Amniotic stem cell (primary cell): ENCODE measurements at regions not wholly inside any gene's neighbourhood (a gene's known extent, or its start where the extent isn't known, plus 50 kb on each side); places are given as distances from the start of the nearest gene placed in this dataset.

Experiments
- DNase-seq: peaks from one replicate; lab custom pipeline; 2025; lab: John Stamatoyannopoulos, UW

- DNase-seq, result no peak
Observed at GRCh38 chr1:227450489-227450888, 112.9 kb upstream of the ZNF678 start.

GRCh38 chr1:227449741-227450441 lies 113.5 kb upstream of the ZNF678 start:
- DNase-seq, result no peak

- no peak for DNase-seq
Observed at GRCh38 chr1:227449051-227449450, 114.3 kb upstream of the ZNF678 start.

DNA sequence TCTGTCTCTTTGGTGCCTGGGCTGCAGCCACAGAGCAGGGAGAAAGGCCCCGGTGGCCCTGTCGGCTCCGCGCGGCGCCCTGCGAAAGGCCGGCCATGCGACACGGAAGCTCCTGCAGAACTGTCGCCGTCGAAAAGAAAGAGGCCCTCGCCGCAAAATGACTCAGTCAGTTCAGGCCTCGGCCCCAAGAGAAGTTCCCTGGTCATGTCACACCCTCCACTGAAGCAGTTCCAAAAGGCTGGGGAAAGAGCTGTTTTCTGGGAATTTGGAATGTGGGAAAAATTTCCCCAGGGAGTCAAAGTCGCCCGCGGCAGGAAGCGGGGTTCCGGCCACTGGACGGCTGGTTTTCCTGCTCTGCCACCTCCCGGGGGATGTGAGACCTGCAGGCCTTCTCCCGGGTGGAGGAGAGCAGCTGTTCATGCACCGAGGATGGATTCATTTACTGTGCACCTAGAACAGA lies 115.8 kb upstream of the ZNF678 start:
- no peak for DNase-seq

DNA sequence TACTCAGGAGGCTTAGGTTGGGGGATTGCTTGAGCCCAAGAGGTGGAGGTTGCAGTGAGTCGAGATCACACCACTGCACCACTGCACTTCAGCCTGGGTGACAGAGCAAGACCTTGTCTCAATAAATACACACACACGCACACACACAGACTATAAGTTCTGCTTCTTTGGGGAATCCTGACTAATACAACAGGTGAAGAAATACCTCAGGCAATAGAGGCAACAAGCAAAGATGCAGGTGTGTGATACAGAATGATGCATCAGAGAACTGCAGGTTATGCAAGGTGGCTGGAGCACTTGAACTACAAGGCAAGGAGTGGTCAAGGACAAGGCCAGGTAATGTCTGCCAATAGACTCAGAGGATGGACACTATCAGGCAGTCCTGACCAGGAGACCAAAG lies 117.6 kb upstream of the ZNF678 start:
- no peak for DNase-seq

DNA sequence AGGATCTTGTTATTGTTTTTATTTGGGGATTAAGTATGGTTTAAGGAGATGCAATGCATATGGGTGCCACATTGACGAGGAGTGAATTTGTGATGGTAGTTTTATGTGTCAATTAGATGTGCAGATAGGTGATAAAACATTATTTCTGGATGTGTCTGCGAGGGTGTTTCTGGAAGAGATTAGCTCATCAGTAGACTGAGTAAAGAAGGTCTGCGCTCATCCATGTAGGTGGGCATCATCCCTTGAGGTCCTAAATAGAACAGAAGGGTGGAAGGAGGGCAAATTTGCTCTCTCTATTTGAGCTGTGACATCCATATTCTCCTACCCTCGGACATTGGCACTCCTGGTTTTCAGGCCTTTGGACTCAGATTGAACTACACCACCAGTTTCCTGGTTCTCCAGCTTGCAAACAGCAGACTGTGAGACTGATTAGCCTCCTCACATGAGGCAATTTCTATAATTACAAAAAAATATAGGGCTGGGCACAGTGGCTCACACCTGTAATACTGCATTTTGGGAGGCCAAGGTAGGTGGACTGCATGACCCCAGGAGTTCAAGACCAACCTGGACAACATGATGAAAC lies 118.2 kb upstream of the ZNF678 start:
- no peak for DNase-seq

GRCh38 chr1:227440182-227440581 lies 121.9 kb upstream of the CDC42BPA start:
- no peak for DNase-seq

DNA sequence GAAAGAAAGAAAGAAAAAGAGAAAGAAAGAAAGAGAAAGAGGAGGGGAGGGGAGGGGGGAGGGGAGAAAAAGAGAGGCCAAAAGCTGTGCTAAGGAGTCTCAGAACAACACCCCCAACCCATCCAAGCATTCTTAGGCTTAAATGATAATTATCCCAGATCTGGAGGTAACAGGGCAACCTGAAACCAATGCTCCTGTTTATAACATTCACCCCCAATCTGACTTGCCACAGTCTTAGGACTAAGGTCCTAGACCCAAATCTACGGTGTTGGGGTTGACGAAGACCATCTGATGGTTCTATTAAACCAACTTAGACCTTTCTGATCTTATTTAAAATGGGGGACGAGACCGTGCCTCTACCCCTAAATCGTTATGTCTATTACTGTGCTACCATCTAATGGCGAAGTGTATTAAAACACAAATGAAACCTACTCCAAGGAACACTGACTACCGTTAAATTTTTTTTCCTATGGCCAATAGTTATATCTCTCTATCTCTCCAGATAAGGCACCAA lies 119.3 kb upstream of the CDC42BPA start:
- no peak for DNase-seq

- no peak for DNase-seq
Observed at GRCh38 chr1:227434808-227435444, 116.6 kb upstream of the CDC42BPA start.

- no peak for DNase-seq
Observed at GRCh38 chr1:227433663-227434341, 115.5 kb upstream of the CDC42BPA start.

DNA sequence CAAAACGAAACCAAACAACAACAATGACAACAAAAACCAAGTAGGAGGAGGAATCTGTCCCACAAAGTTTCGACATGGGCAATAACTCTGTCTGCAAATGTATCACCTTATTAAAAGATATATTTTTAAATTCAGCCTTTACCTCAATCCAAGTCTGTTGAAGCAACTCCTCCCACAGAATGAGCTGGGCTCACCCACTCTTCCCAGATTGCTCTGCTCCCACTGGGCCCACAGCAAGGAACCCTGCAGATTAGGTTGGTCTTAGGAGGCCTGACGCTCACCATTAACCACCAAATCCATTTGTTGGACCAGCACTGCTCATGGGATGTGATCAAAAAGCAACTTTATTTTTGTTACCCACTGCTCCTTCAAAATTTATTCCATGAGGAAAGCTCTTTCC lies 114.7 kb upstream of the CDC42BPA start:
- DNase-seq, result no peak

GRCh38 chr1:227432181-227432535 lies 113.9 kb upstream of the CDC42BPA start:
- no peak for DNase-seq

DNA sequence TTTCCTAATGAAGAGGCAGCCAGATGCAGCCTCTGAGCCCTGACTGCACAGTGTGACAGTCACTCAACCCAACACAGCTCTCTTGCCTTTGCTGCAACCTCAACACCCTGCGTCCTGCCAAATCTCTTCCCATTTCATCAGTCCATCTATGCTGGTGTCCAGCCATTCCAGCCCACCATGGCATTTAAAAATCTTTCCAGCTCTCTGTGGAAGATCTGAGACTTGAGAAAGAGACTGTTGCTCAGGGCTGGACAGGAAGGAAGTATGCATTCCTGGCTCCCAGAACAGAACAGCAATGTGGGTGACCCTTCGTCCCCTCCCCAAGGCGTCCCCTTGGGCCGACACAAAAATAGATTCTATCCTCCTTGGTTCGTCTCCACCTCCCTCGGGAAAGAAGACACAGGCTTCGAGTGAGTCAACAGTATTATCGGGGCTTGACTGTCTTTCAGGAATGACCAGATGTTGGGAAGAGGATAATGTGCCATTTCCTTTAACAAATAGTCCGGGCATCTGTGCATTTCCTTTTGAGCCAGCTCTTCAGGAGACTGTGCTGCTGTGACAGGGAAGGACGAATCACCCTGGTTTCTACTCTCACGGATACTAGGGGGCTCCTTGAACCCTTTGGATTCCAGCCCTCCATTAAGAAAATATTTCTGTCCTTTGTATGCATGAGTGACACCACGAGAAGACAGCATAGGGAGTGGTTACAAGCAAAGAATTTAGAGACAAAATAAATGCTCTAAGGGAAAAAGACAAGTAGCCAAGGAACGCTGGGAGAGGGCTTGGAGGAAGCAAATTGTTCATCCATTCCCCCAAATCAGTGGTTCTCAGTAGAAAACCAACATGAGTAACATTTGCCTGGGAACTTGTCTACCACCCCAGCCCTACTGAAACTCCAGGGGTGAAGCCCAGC lies 111.4 kb upstream of the CDC42BPA start:
- DNase-seq, result no peak

DNA sequence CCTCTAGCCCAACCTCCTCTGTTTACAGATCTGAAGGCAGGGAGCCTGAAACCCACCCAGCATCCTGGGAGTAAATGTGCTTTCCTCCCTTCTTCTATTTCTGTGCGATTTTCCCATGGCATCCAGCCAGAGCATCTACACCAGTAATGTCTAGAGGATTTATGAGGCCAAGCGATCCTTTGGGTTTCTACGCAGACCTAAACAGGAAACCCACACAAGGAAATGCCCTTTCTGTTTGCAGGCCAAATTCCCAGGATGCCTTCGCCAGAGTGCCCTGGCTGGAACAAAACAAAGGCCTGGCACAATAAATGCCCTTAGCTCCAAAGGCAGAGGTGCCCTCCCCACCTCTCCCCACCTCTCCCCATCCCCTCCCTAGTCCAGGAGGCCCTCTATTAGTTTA lies 110.5 kb upstream of the CDC42BPA start:
- no peak for DNase-seq

DNA sequence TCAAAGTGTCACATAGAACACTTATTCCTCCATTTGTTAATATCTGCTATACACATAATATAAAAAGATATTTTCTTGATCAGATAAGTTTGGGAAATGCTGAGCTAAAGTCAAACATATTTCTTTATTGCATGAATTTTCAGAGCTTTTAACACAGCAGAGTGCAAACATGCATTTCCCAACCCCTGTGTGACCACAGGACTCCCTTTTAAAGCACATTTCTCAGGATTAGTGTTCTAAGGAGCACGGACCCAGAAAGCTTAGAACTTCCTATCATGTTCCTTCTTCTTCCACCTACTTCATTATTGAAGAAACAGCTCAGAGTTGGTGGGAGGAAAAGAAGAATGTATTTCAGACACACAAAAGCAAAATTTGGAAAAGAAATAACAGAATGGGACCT lies 109.1 kb upstream of the CDC42BPA start:
- no peak for DNase-seq

GRCh38 chr1:227424953-227425352 lies 106.7 kb upstream of the CDC42BPA start:
- no peak for DNase-seq

DNA sequence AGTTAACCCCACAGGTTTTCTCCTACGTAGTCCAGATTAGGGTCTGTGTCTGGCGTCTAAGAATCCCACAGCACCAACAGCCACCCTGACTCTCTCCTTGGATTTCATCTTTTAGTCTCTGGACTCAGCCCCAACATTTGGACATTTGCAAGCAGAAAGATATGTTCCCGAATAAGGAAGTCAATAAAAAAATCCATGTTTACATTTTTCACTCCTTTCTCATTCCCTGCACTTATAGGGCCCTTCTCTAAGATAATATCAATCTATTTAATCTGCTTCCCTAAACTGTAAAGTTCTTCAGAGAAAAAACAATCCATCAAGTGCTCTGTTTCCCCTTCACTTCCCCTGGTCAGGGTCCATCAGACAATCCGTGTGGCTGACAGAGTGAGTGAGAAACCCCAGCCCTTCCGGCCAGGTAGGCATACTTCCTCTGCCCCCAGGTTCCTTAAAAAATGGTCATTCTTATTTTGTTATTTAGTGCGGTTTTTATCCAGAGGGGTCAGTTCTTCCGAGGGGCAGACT lies 105.9 kb upstream of the CDC42BPA start:
- no peak for DNase-seq

DNA sequence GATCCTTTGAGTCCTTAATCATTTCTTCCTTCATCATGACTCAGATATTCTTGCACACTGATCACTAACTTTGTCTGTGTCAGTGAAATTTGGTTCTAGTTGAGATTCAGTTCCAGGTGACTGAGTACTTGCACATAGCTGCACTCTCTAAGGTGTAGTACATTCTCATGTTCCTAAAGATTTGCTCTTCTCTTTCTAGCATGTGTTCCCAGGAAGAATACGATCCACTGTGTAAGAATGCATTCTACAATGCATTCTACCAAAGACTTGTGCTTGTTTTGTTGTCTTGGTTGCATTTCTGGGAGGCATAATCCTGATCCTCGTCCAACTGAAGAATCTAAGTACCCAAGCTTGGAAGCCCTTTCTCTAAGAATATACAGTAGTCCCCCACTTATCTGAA lies 104.3 kb upstream of the CDC42BPA start:
- no peak for DNase-seq

- DNase-seq, result no peak
Observed at GRCh38 chr1:227420147-227420546, 101.9 kb upstream of the CDC42BPA start.

DNA sequence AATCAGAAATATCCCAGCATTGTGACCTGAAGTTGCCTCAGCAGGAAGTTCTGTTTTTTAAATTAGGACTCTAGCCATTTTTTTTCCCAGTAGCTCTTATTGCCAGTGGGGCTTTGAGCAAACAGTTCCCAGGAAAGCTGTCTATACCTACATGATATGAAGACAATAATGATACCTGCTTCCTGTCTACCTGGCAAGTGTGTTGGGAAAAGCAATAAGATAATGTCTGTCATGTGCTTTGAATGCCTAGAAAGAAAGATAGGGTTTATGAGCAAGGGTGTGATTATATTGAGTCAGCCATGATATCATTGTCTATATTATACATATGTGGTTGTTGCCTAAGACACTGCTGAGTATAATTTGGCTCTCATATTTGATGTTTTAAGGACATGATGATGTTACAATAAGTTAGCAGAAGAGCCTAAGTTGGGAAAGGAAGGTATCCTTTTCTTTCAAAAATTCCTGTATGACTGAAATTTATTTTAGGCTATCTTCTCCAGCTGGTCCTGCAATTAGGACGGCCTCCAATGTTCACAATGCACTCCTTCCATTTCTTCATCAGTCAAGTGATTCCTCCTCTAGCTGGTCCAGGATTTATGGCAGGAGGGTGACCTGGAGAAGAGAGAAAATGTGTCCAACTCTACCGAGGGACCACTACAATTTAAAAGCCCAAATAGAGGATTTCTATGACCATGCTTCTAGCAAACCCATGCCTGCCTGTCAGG lies 99.6 kb upstream of the CDC42BPA start:
- DNase-seq, result no peak
